NOMO-1 (cell line): ENCODE measurements at regions not wholly inside any gene's neighbourhood (a gene's known extent, or its start where the extent isn't known, plus 50 kb on each side); places are given as distances from the start of the nearest gene placed in this dataset.

Experiments used
- DNase-seq, 2 experiments: peaks; one replicate each; lab custom pipeline; 2025; ENCODE audit not compliant: unreplicated experiment in 2 of 2; lab: John Stamatoyannopoulos, UW

DNA sequence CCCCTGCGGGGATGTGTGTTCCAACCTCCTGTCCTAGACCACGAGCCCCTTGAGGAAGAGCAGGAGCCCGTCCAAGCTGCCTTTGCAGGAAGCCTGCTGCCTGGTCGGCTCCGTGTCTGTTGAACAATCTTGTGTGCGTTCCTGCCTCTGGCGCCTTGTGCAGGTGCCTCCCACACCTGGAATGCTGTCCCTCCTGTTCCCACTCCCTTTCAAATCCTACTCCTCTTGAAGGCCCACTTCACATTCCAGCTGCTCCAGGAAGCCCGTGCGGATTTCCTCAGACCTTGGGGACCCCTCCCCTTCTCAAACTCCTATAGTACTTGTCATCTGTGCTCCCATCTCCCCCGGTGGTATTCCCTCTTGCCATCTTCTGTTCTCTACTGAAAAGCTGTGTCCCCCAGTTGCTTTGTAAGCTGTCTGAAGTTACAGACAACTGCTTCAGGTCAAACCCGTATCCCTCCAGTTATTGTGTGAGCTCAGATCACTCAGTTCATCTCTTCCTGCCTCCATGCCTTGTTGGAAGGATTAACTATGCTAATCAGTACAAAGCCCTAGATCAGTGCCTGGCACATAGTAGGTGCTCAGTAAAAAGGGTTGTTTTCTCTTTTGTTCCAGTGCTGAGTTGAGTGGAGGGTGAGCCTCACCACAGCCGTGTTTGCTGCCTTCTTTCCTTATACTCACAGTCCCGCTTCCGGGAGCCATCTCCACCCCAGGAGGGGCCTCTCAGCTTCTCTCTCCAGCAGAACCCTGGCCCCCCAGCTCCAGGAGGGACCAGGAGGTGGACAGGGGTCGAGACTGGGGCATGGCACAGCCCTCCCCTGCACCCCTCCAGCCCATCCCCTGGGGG, 241.8 kb upstream of the CIBAR2 start:
- DNase-seq, result no peak

- no peak for DNase-seq
Measured at GRCh38 chr16:85354686-85355514, 242.6 kb upstream of the CIBAR2 start.

DNA sequence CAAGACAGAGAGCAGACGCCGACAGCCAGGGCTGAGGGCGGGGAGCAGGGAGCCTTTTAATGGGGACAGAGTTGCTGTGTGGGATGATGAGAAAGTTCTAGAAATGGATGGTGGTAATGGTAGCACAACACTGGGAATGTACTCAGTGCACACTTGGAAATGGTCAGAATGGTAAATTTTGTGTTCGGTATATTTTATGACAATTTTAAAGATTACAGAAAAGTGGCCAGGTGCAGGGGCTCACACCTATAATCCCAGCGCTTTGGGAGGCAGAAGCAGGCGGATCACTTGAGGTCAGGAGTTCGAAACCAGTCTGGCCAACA, 243.2 kb upstream of the CIBAR2 start:
- no peak for DNase-seq

- DNase-seq, result no peak
Measured at GRCh38 chr16:85356157-85356556, 243.9 kb upstream of the CIBAR2 start.

DNA sequence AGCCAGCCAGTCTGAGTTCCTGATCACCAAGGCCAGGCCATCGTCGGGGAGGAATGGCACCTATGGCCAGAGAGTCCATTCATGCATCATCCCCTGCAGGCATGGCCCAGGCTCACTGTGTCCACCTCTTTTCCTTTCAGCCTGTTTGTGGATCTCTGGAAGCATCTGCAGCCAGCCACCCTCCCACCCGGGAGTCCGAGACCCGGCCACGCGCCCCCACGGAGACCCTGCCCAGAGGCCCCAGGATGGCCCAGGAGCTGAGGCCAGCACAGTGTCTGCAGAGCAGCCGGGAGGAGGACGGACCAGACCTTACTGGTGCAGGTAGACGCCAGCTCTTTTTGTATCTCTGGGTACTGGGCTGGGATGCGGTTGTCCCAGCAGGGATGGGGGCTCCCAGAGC, 245.1 kb upstream of the CIBAR2 start:
- DNase-seq, result no peak

DNA sequence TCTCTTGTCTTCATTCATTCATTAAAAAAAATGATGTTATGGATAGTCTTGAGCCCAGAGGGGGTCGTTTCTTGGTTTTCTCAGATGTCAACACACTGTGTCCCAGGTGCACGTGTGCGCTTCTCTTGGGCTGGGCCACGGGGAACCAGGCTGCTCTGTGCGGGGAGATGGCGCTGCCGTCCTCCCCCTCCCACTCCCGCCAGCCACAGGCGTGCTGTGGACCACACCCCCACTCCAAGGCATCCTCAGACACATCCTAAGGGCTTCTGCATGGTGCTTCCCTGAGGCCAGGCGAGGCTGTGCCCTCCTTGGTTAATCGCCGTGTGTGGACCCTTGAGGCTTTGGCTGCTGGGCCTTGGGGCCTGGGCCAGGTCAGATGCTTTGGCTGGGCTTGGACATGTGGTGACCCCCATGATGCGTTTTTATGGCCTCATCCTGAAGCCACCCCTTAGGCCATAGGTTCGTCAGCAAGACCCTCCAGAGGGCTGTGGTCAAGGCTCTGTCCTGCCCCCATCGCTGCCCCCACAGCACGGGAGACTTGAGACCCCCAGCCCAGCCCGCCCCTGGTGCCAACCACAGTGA, 245.7 kb upstream of the CIBAR2 start:
- no peak for DNase-seq

GRCh38 chr16:85358704-85359146, 246.5 kb upstream of the CIBAR2 start:
- no peak for DNase-seq

GRCh38 chr16:85359147-85359822, 247.0 kb upstream of the CIBAR2 start:
- DNase-seq, result no peak

- no peak for DNase-seq
Measured at GRCh38 chr16:85360323-85361277, 248.3 kb upstream of the CIBAR2 start.

- DNase-seq, result no peak
Measured at GRCh38 chr16:85361441-85362118, 249.3 kb upstream of the CIBAR2 start.

DNA sequence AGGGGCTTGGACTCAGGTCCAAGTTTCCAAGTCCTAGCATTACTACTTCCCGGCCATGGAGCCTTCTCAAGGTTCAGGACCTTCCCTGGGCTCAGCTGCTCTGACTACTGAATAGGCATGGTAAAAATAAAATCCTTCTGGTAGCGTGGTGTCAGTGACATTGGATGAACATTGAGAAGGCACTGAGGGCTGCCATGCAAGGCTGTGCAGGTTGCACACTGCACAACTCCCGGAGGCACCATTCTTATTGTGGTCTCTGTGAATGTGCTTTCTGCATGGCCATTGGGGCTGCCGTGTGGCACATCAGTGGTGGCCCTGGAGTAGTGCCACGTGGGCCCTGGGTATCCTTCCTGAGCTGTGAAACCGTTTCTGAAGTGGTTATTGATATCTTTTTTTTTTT, 250.2 kb upstream of the CIBAR2 start:
- DNase-seq, result no peak

DNA sequence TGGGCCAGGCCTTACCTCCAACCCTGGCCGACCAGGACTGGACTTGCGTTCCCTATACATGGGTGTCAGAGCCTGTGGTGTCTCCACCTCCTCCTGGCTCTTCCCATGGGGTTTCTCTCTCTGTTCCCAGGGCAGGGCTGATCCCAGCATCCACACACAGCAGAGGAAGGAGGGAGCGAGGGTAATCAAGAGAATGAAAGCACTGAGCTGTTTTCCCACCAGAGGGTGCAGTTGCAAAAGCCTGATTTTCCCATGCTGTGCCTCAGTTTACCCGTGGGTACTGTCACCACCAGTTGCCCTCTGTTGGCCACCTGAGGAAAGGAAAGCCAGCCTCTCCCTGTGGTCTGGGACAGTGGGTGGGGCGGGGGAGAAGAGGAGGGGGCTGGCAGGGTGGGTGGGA, 249.7 kb upstream of the GSE1 start:
- no peak for DNase-seq

DNA sequence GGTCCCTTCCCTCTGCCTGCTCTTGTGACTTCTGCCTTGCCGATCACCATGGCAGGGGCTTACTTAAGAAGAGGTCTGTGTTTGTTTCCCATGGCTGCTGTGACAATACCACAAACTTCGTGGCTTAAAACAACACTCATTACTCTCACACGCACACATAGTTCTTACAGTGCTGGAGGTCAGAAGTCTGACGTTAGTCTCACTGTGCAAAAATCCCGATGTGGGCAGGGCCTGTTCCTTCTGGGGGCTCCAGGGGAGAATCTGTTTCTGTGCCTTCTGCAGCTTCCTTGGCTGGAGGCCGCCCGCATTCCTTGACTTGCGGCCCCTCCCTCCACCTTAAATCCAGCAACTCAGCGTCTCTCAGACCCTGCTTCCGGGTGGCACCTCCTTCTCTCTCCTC, 249.2 kb upstream of the GSE1 start:
- no peak for DNase-seq

GRCh38 chr16:85364323-85365040, 248.6 kb upstream of the GSE1 start:
- DNase-seq, result no peak

DNA sequence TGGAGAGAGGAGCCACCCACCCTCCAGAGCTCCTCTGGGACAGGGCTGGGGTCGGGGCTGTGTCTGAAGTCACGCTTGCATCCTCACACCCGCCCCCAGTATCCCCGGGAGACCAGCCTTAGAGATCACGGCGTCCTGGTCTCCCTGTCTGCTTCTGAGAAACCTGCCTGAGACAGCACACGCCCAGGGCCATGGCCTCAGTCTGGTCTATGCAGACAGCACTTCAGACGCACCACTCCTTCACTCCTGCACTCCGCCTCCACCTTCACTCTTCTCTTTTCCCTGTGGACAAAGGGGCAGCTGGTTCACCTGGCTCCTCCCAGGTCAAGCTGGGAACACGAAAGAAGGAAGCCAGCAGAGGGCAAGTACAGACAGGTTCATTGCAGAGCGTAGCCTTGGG, 248.0 kb upstream of the GSE1 start:
- DNase-seq, result no peak

DNA sequence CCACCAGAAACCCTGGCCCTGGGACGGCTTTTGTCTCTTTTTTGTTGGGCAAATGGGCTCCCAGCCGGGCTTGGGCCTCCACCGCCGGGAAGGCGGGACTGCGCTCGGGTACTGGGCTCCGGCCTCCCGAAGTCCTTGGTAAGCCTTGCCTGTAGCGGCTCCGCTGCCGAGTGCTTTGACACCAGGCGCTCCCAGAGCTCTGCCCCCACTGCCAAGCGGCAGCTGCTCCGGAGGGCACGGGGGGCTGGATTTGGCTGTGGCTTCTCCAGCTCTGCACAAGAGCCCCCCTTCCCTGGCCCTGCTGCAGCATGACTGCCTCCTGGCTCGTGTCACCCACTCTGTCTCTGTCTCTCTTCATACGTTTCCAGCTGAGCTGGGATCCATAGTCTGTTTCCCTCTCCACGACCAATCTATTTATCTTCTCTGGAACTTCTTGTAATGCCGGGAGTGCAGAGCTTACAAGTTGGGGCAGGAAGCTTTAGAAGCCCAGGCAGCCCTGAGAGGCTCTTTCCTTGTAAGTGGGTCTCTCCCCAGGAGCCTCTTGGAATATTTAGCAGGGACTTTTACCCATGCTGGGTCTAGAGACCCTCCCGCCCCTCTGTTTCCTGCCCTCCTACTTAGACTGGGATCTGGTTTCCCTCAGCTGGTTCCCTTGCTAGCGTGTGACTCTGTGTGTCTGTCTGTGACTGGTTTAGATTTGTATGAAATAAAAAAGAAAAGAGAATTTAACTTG, 246.9 kb upstream of the GSE1 start:
- no peak for DNase-seq

- DNase-seq, result no peak
Measured at GRCh38 chr16:85367485-85367884, 245.6 kb upstream of the GSE1 start.

DNA sequence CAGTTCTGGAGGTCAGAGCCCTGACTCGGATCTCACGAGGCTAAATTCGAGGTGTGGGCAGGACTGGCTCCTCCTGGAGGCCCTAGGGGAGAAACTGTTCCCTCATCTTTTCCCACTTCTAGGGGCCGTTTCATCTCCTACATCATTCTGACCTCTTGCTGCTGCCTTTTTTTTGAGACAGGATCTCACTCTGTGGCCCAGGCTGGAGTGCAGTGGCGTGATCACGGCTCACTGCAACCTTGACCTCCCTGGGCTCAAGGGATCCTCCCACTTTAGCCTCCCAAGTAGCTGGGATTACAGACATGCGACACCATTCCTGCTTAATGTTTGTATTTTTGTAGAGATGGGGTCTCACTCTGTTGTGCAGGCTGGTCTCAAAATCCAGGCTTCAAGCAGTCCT, 244.1 kb upstream of the GSE1 start:
- no peak for DNase-seq
